Endothelial cell of umbilical vein (primary cell): ENCODE measurements at regions not wholly inside any gene's neighbourhood (a gene's known extent, or its start where the extent isn't known, plus 50 kb on each side); places are given as distances from the start of the nearest gene placed in this dataset.

Experiments used
- BruUV-seq: library from RNA; stranded (reverse); fragments of 400-500 nt; replicated peaks from 2 replicates; lab custom pipeline; 2021; lab: Mats Ljungman, UMichigan
- CTCF ChIA-PET: fragments of 300-600, 350-600 bp; sonication (Branson Sonifier 250); formaldehyde crosslinking; loops from one replicate; lab custom pipeline; 2021; ENCODE audit warnings: antibody characterized with exemption, inconsistent platforms; lab: Charles Lee
- POLR2A ChIA-PET: fragments of 300-600, 350-600 bp; sonication (Branson Sonifier 250); formaldehyde crosslinking; loops from one replicate; lab custom pipeline; 2021; ENCODE audit warnings: antibody characterized with exemption, inconsistent platforms; lab: Charles Lee
- DNase-seq: peaks from one replicate; pipeline ENCODE4 v3.0.0-alpha.2; 2011; ENCODE audit warnings: low read depth, low spot score
- FAIRE-seq: peaks from 2 replicates; lab custom pipeline; 2011; peaks lifted over from hg19 to GRCh38; lab: Jason Lieb, UNC
- H2AFZ ChIP-seq: 2 replicates; pipeline ENCODE4 v1.6.0; 2012; ENCODE audit warnings: low read depth, low read length, control low read depth, inconsistent platforms
- H3K27ac ChIP-seq: 2 replicates; pipeline ENCODE4 v1.5.1; 2011; ENCODE audit warnings: low read depth, mild to moderate bottlenecking, control low read depth, low read length, moderate library complexity; ENCODE audit not compliant: insufficient read depth
- H3K27me3 ChIP-seq, 2 experiments: 2 replicates each; pipeline versions ENCODE4 v1.6.0 to v1.6.1; 2011; ENCODE audit warnings: low read length in 2 of 2, mixed read lengths in 1 of 2; ENCODE audit not compliant: control insufficient read depth in 2 of 2, insufficient read depth in 2 of 2
- H3K36me3 ChIP-seq, 2 experiments: 2 replicates in 1 of 2; 3 replicates in 1 of 2; pipeline ENCODE4 v1.5.1; 2011; ENCODE audit warnings: low read length in 2 of 2, mild to moderate bottlenecking in 1 of 2, moderate library complexity in 1 of 2; ENCODE audit not compliant: control insufficient read depth in 2 of 2, insufficient read depth in 2 of 2; ENCODE audit errors: extremely low read depth in 1 of 2
- H3K4me1 ChIP-seq: 3 replicates; pipeline ENCODE4 v1.5.1; 2011; ENCODE audit warnings: mild to moderate bottlenecking, low read length; ENCODE audit not compliant: control insufficient read depth, insufficient read depth; ENCODE audit errors: extremely low read depth
- H3K4me2 ChIP-seq: 2 replicates; pipeline ENCODE4 v1.6.1; 2011; ENCODE audit warnings: low read length, control low read depth, mixed read lengths; ENCODE audit not compliant: insufficient read depth
- H3K4me3 ChIP-seq, 3 experiments: fragments of 200-600 bp in 1 of 3; sonication (generic), shearing (Covaris generic) in 1 of 3; replicated peaks in 1 of 3; 2 replicates each; pipeline ENCODE4 v1.5.1; 2011 to 2016; ENCODE audit warnings: control low read depth in 3 of 3, low read length in 3 of 3, mild to moderate bottlenecking in 2 of 3, inconsistent platforms in 1 of 3, low read depth in 1 of 3, moderate library complexity in 1 of 3; ENCODE audit not compliant: insufficient read depth in 1 of 3
- H3K79me2 ChIP-seq: 2 replicates; pipeline ENCODE4 v1.6.0; 2012; ENCODE audit warnings: low read length, inconsistent platforms; ENCODE audit not compliant: control insufficient read depth, insufficient read depth
- H3K9ac ChIP-seq: replicated peaks from 2 replicates; pipeline ENCODE3; 2011; ENCODE audit warnings: low read length, control low read depth; ENCODE audit not compliant: insufficient read depth; ENCODE audit errors: extremely low read depth
- H3K9me1 ChIP-seq: replicated peaks from 3 replicates; pipeline ENCODE4 v1.6.0; 2011; ENCODE audit warnings: mild to moderate bottlenecking, low read length; ENCODE audit not compliant: control insufficient read depth, insufficient read depth; ENCODE audit errors: extremely low read depth
- H3K9me3 ChIP-seq: replicated peaks from 2 replicates; pipeline ENCODE4 v1.5.1; 2012; ENCODE audit warnings: low read length, inconsistent platforms; ENCODE audit not compliant: control insufficient read depth, insufficient read depth
- H4K20me1 ChIP-seq: replicated peaks from 2 replicates; pipeline ENCODE3; 2011; ENCODE audit warnings: mild to moderate bottlenecking, low read length; ENCODE audit not compliant: control insufficient read depth, insufficient read depth; ENCODE audit errors: extremely low read depth
- CTCF ChIP-seq, 2 donors: IDR thresholded peaks; 1 replicate in 1 of 2; 2 replicates in 1 of 2; pipeline ENCODE4 v1.5.1; 2011; ENCODE audit warnings: low read length in 2 of 2, mild to moderate bottlenecking in 2 of 2, moderate library complexity in 2 of 2, control low read depth in 1 of 2, inconsistent platforms in 1 of 2, low read depth in 1 of 2; ENCODE audit not compliant: insufficient read depth in 1 of 2; ENCODE audit errors: extremely low read depth in 1 of 2
- EZH2 ChIP-seq: IDR thresholded peaks from 2 replicates; pipeline ENCODE4 v1.6.1; 2012; ENCODE audit warnings: borderline replicate concordance, low read depth, mild to moderate bottlenecking, moderate library complexity, low read length, inconsistent platforms; ENCODE audit not compliant: severe bottlenecking
- FOS ChIP-seq: IDR thresholded peaks from 2 replicates; pipeline ENCODE4 v1.6.1; 2011; ENCODE audit warnings: mild to moderate bottlenecking, low read length, moderate library complexity, borderline replicate concordance; ENCODE audit not compliant: insufficient read depth
- GATA2 ChIP-seq: IDR thresholded peaks from 2 replicates; pipeline ENCODE4 v1.7.0; 2011; ENCODE audit warnings: low read depth, mild to moderate bottlenecking, moderate library complexity, mixed read lengths, low read length; ENCODE audit not compliant: insufficient read length, insufficient read depth
- JUN ChIP-seq: IDR thresholded peaks from 2 replicates; pipeline ENCODE4 v1.6.1; 2011; ENCODE audit warnings: borderline replicate concordance, low read depth; ENCODE audit not compliant: insufficient read length, insufficient read depth
- MAX ChIP-seq: IDR thresholded peaks from 2 replicates; pipeline ENCODE4 v1.6.1; 2011; ENCODE audit not compliant: insufficient read depth, insufficient read length
- MYC ChIP-seq: IDR thresholded peaks from one replicate; pipeline ENCODE4 v1.6.1; 2011; ENCODE audit warnings: mild to moderate bottlenecking, low read depth, low read length
- POLR2A ChIP-seq: IDR thresholded peaks from 2 replicates; pipeline ENCODE4 v1.6.1; 2012; ENCODE audit warnings: low read depth, mild to moderate bottlenecking, control low read depth, low read length
- POLR2AphosphoS5 ChIP-seq: IDR thresholded peaks from 2 replicates; pipeline ENCODE4 v1.6.1; 2012; ENCODE audit warnings: low read depth, mild to moderate bottlenecking, control low read depth, low read length, moderate library complexity; ENCODE audit not compliant: insufficient read depth
- dilution Hi-C: fragments of 300-500 bp; cut with MboI; formaldehyde crosslinking; loops from one replicate; pipeline ENCODE4 v1.15.0; 2019; ENCODE audit warnings: low sequenced_read_pairs; ENCODE audit not compliant: extremely low pct_ligation_motif_present
- intact Hi-C: fragments of 100-400 bp; cut with micrococcal nuclease; formaldehyde crosslinking; loops from one replicate; pipeline ENCODE4 v1.10.0; 2022

- DNase-seq (no peak), FAIRE-seq (no peak)
- Histone ChIP-seq H3K4me1 (peaks cover 8% of the 10 kb centered on the region), H3K9me3 (no peaks in the 10 kb centered on the region), H3K4me3 (no peak overlapping the region), H3K27ac (no peak overlapping the region), H3K36me3 (no peaks in the 10 kb centered on the region), H3K4me2 (no peak overlapping the region), H3K9me1 (no peaks in the 10 kb centered on the region), H3K27me3 (no peaks in the 10 kb centered on the region), H3K9ac (no peak overlapping the region), H2AFZ (no peak overlapping the region), H4K20me1 (no peaks in the 10 kb centered on the region), H3K79me2 (no peaks in the 10 kb centered on the region)
- TF ChIP-seq GATA2 (no peak), POLR2AphosphoS5 (no peak), MAX (no peak), FOS (no peak), JUN (no peak), MYC (no peak), EZH2 (no peak), POLR2A (no peak), CTCF (IDR thresholded peaks at IDR 0.05; ENCODE audit: extremely low read depth in 1 of 2, insufficient read depth in 1 of 2, low read depth in 1 of 2, low read length in 2 of 2) (no peak)
- ChIA-PET CTCF (interaction anchor here (1.3 to 2.5 kb wide), 2 partner anchors 14 to 180 kb away, joined by 3 to 12 read pairs; no protein-coding TSS in a partner anchor), POLR2A (no interaction called here)
- intact Hi-C loops (loop anchor here (2.0 kb wide), 1 partner anchor 13 kb away; no protein-coding TSS in a partner anchor), dilution Hi-C loops (no loop called here)
- no TSS peak for BruUV-seq
These were observed 92.4 kb upstream of the TSC22D2 start for GRCh38 chr3:150315721-150316120.
